BJ (cell line): ENCODE measurements at regions not wholly inside any gene's neighbourhood (a gene's known extent, or its start where the extent isn't known, plus 50 kb on each side); places are given as distances from the start of the nearest gene placed in this dataset.

ENCODE experiments used
- CTCF ChIA-PET: fragments of 350-600 bp; formaldehyde crosslinking; extraction: SDS; loops from one replicate; lab custom pipeline; 2021; ENCODE audit warnings: antibody characterized with exemption, inconsistent platforms; lab: Yijun Ruan, JAX
- POLR2A ChIA-PET: fragments of 300-600 bp; sonication (Branson Sonifier 250); formaldehyde crosslinking; extraction: SDS; loops from one replicate; lab custom pipeline; 2021; ENCODE audit warnings: antibody characterized with exemption; lab: Charles Lee
- DNase-seq: peaks from one replicate; pipeline ENCODE4 v3.0.0-alpha.2; 2011; ENCODE audit warnings: low read depth
- H3K27me3 ChIP-seq: 2 replicates; pipeline ENCODE4 v1.6.0; 2011; ENCODE audit warnings: low read length; ENCODE audit not compliant: control insufficient read depth, insufficient read depth
- H3K36me3 ChIP-seq: 2 replicates; pipeline ENCODE4 v1.5.1; 2011; ENCODE audit warnings: low read length; ENCODE audit not compliant: control insufficient read depth, insufficient read depth
- H3K4me3 ChIP-seq: 2 replicates; pipeline ENCODE4 v1.5.1; 2011; ENCODE audit warnings: low read depth, mild to moderate bottlenecking, control low read depth, low read length
- TF ChIP-seq, protein P1 (sequence below): IDR thresholded peaks from 2 replicates; pipeline ENCODE4 v1.5.1; 2011; ENCODE audit warnings: low read depth, mild to moderate bottlenecking, control low read depth, inconsistent platforms, low read length, moderate library complexity; ENCODE audit not compliant: insufficient read depth

DNA sequence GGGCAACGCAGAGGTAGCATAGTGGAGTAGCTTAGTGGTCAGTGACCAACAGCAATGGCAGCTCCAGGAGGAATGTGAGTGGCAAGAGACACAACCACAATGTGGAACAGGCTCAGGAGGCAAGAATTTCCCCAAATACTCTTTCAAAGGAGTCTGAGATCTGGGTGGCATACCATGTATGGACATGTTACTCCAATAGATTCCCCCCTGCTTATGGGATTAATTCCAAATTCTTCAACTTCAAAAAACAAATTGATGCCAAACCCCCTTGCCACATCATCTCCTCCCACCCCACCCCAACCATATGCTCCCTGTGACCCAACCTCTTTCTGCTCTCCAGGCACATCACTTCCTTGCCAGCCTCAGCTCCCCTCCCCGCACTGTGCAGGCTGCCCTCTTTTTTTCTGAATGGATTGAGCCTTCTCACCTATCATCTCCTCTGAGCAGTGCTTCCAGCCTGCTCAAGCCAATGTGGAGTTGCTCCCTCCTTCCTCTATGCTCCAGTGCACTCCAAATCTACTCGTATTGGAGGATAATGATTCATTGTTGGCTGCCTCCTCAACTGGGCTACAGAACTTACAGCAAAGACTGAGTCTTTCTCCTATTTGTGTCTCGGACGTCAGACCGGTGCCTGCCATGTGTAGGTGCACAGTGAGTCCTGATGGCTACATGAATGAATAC lies 93.0 kb upstream of the CEP85L start:
- TF ChIP-seq, protein P1, sequence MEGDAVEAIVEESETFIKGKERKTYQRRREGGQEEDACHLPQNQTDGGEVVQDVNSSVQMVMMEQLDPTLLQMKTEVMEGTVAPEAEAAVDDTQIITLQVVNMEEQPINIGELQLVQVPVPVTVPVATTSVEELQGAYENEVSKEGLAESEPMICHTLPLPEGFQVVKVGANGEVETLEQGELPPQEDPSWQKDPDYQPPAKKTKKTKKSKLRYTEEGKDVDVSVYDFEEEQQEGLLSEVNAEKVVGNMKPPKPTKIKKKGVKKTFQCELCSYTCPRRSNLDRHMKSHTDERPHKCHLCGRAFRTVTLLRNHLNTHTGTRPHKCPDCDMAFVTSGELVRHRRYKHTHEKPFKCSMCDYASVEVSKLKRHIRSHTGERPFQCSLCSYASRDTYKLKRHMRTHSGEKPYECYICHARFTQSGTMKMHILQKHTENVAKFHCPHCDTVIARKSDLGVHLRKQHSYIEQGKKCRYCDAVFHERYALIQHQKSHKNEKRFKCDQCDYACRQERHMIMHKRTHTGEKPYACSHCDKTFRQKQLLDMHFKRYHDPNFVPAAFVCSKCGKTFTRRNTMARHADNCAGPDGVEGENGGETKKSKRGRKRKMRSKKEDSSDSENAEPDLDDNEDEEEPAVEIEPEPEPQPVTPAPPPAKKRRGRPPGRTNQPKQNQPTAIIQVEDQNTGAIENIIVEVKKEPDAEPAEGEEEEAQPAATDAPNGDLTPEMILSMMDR, result no peak
- ChIA-PET CTCF (interaction anchor here (1.0 kb wide), 1 partner anchor 116 kb away, joined by 4 read pairs; no protein-coding TSS in a partner anchor), POLR2A (no interaction called here)
- Histone ChIP-seq H3K36me3 (no peaks in the 10 kb centered on the region), H3K4me3 (no peak overlapping the region), H3K27me3 (no peaks in the 10 kb centered on the region)
- no peak for DNase-seq

DNA sequence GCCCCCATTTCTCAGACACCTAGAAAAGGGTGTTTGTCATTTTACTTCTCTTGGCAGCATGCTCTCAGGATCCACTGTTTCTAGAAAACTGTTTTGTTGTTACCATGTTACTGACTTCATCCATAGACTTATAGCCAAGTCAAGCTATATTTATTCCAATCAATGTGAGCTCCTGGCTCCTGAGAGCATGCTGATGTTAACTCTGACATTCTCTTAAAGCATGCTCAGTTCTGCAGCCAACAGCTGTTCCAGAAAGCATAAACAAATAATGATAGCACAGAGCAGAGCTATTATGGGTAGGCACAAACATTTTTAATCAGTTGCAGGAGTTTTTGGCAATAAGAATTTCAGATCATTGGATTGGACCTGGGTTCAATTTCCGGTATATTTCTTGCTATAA lies 92.4 kb upstream of the CEP85L start:
- no peak for DNase-seq
- ChIA-PET POLR2A (no interaction called here), CTCF (interaction anchor here (1.0 kb wide), 1 partner anchor 116 kb away, joined by 4 read pairs; no protein-coding TSS in a partner anchor)
- Histone ChIP-seq H3K27me3 (peaks cover 3% of the 10 kb centered on the region; the same call in 1 of the 2 replicates), H3K4me3 (no peak overlapping the region), H3K36me3 (no peaks in the 10 kb centered on the region)
- TF ChIP-seq, protein P1, result no peak

DNA sequence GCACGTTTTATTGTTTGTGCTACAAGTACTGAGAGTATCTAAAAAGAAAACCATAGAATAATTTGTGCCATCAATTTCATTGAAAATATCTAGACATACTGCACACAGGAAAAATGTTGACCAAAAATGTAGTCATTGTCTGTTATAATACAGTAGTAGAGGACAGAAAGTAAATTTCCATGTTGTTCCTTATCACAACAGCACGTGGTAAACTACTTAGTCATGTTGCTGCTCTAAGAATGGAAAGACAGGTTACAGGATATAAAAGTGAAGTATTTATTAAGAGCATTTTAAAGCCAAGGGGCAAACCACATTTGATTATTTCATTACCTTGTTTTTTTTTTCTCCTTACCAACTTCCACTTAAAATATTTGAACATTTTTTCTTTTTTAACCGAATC lies 89.0 kb upstream of the CEP85L start:
- TF ChIP-seq, protein P1, result no peak
- H3K27me3 ChIP-seq, result peaks cover 3% of the 10 kb centered on the region; the same call in 1 of the 2 replicates
- H3K36me3 ChIP-seq, result no peaks in the 10 kb centered on the region
- CTCF ChIA-PET, result no interaction called here
- no peak overlapping the region for H3K4me3 ChIP-seq
- POLR2A ChIA-PET, result interaction anchor here (0.6 kb wide), 1 partner anchor 91 kb away, joined by 3 read pairs; no protein-coding TSS in a partner anchor
- DNase-seq, result no peak

DNA sequence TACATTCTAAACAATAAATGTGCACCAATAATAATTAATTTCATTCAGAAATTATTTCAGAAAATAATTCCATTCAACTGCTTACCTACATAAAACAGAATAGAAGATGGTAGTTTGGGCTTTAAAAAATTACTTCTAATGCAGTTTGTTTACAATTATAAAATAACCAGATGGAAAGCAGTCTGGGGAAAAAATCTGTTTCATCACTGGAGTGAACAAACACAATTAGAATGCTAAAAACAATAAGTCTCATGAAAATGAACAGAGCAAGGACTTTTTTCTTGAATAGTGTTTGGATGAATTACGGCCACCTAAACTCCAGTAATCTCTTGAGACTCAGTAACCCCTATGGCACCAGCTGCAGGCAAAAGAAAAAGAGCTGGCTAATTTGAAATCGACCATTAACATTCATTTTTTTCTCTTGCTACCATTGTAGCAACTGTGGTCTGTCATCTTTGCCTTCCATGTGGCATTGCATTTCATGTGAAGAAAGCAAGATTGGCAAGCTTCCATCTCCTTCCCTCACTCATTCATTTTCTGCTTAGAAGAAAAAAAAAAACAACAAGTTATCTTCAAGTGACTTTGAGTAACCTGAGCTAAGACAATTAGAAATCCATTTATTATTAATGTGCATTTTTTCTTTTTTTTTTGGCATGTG lies 88.4 kb upstream of the CEP85L start:
- TF ChIP-seq, protein P1, result no peak
- Histone ChIP-seq H3K36me3 (no peaks in the 10 kb centered on the region), H3K4me3 (no peak overlapping the region), H3K27me3 (peaks cover 3% of the 10 kb centered on the region)
- POLR2A ChIA-PET, result interaction anchor here (0.6 kb wide), 1 partner anchor 90 kb away, joined by 3 read pairs; no protein-coding TSS in a partner anchor
- no peak for DNase-seq
- CTCF ChIA-PET, result interaction anchor here (1.2 kb wide), 1 partner anchor 14 kb away, joined by 3 read pairs; no protein-coding TSS in a partner anchor

DNA sequence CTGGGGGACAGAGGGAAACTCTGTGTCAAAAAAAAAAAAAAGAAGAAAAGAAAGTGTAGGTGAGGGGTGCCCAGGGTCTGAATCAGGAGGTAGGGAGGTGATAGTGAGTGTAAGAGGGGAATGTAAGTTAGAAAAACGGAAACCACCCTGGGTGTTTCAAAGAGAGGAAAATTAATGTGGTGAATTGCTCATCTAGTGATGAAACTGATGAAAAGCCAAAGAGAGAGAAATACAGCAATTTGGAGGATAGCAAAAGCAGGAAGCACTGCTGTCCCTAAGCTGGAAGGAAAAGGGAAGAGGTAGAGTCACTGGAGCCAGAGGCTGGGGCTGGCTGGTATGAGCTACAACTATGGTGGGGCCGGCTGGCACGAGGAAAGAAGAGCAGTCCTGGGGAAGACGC lies 85.0 kb upstream of the CEP85L start:
- TF ChIP-seq, protein P1, result no peak
- H3K36me3 ChIP-seq, result no peaks in the 10 kb centered on the region
- CTCF ChIA-PET, result no interaction called here
- POLR2A ChIA-PET, result no interaction called here
- no peak overlapping the region for H3K4me3 ChIP-seq
- H3K27me3 ChIP-seq, result peaks cover 3% of the 10 kb centered on the region
- no peak for DNase-seq
